WTC11 (cell line): ENCODE measurements at regions not wholly inside any gene's neighbourhood (a gene's known extent, or its start where the extent isn't known, plus 50 kb on each side); places are given as distances from the start of the nearest gene placed in this dataset.
"Not testable (repeated sequence)": the region's sequence is repeated elsewhere in the genome, so short reads cannot be mapped to it uniquely, and the experiment has no call there.

Experiments used
- ATAC-seq: fragments of 200-7000 bp; cut with Tn5 transposase; 2 replicates; pipeline ENCODE4 v1.10.0; 2021; ENCODE audit warnings: mild to moderate bottlenecking, moderate library complexity
- CTCF ChIA-PET: fragments of 300-600 bp; sonication (Branson Sonifier 250); formaldehyde crosslinking; loops from one replicate; lab custom pipeline; 2021; ENCODE audit warnings: antibody characterized with exemption; lab: Charles Lee
- POLR2A ChIA-PET: fragments of 350-600 bp; sonication (Branson Sonifier 250); formaldehyde crosslinking; loops from one replicate; lab custom pipeline; 2021; ENCODE audit warnings: antibody characterized with exemption; lab: Charles Lee
- DNase-seq: peaks from one replicate; pipeline ENCODE4 v3.0.0; 2021; ENCODE audit warnings: low spot score
- H3K27ac Mint-ChIP-seq: 2 replicates; pipeline ENCODE4 v1.8.0; 2021; ENCODE audit warnings: mixed read lengths
- H3K27me3 Mint-ChIP-seq: 2 replicates; pipeline ENCODE4 v1.8.0; 2021; ENCODE audit warnings: low read depth, mild to moderate bottlenecking, moderate library complexity, mixed read lengths
- H3K36me3 Mint-ChIP-seq: 2 replicates; pipeline ENCODE4 v1.8.0; 2021; ENCODE audit warnings: mixed read lengths
- H3K4me1 Mint-ChIP-seq: 2 replicates; pipeline ENCODE4 v1.8.0; 2022; ENCODE audit warnings: mixed read lengths
- H3K4me3 Mint-ChIP-seq: 2 replicates; pipeline ENCODE4 v1.8.0; 2021; ENCODE audit warnings: mild to moderate bottlenecking, moderate library complexity, mixed read lengths
- H3K9me3 Mint-ChIP-seq: 2 replicates; pipeline ENCODE4 v1.8.0; 2021; ENCODE audit warnings: mixed read lengths
- ATF2 ChIP-seq: sonication (generic); formaldehyde crosslinking; IDR thresholded peaks from 2 replicates; pipeline ENCODE4 v1.8.1; 2022; ENCODE audit warnings: low read depth, missing genetic modification reagents, borderline replicate concordance
- ATF6 ChIP-seq: sonication (generic); formaldehyde crosslinking; IDR thresholded peaks from 2 replicates; pipeline ENCODE4 v1.8.1; 2023; ENCODE audit warnings: mild to moderate bottlenecking, missing genetic modification reagents
- FOXJ3 ChIP-seq: sonication (generic); formaldehyde crosslinking; IDR thresholded peaks from 2 replicates; pipeline ENCODE4 v1.9.0; 2021; ENCODE audit warnings: missing genetic modification reagents, mild to moderate bottlenecking, borderline replicate concordance
- FOXP1 ChIP-seq: sonication (generic); formaldehyde crosslinking; IDR thresholded peaks from 2 replicates; pipeline ENCODE4 v1.8.0; 2022; ENCODE audit warnings: missing genetic modification reagents, mild to moderate bottlenecking, moderate library complexity, borderline replicate concordance
- GRHL2 ChIP-seq: fragments of 250-450 bp; sonication (Bioruptor Pico); IDR thresholded peaks from 2 replicates; pipeline ENCODE4 v1.8.0; 2022; ENCODE audit warnings: mild to moderate bottlenecking, moderate library complexity; ENCODE audit not compliant: insufficient replicate concordance, severe bottlenecking
- HMGA2 ChIP-seq: fragments of 250-450 bp; sonication (Bioruptor Pico); IDR thresholded peaks from 2 replicates; pipeline ENCODE4 v1.4.0; 2021; ENCODE audit warnings: mild to moderate bottlenecking, moderate library complexity
- IRF1 ChIP-seq: sonication (generic); formaldehyde crosslinking; IDR thresholded peaks from 2 replicates; pipeline ENCODE4 v1.8.0; 2023; ENCODE audit warnings: missing genetic modification reagents
- MXD4 ChIP-seq: fragments of 250-450 bp; sonication (Bioruptor Pico); IDR thresholded peaks from 2 replicates; pipeline ENCODE4 v1.8.0; 2021; ENCODE audit warnings: mild to moderate bottlenecking, moderate library complexity, borderline replicate concordance
- NR1H2 ChIP-seq: sonication (generic); formaldehyde crosslinking; IDR thresholded peaks from 2 replicates; pipeline ENCODE4 v1.9.0; 2021; ENCODE audit warnings: mild to moderate bottlenecking, moderate library complexity, missing genetic modification reagents
- NR3C1 ChIP-seq: sonication (generic); formaldehyde crosslinking; conservative IDR thresholded peaks from 2 replicates; pipeline ENCODE4 v1.8.1; 2023; ENCODE audit warnings: low read depth, mild to moderate bottlenecking, missing genetic modification reagents
- TEAD1 ChIP-seq: sonication (generic); formaldehyde crosslinking; IDR thresholded peaks from 2 replicates; pipeline ENCODE4 v1.8.0; 2022; ENCODE audit warnings: mild to moderate bottlenecking, missing genetic modification reagents
- ZBTB21 ChIP-seq: sonication (generic); formaldehyde crosslinking; IDR thresholded peaks from 2 replicates; pipeline ENCODE4 v1.8.1; 2023; ENCODE audit warnings: mild to moderate bottlenecking, missing genetic modification reagents, borderline replicate concordance
- ZNF138 ChIP-seq: sonication (generic); formaldehyde crosslinking; conservative IDR thresholded peaks from 2 replicates; pipeline ENCODE4 v1.8.1; 2022; ENCODE audit warnings: mild to moderate bottlenecking, moderate library complexity, missing genetic modification reagents
- ZNF263 ChIP-seq: sonication (generic); formaldehyde crosslinking; IDR thresholded peaks from 2 replicates; pipeline ENCODE4 v1.8.1; 2022; ENCODE audit warnings: low read depth, mild to moderate bottlenecking, moderate library complexity, missing genetic modification reagents
- ZNF317 ChIP-seq: sonication (generic); formaldehyde crosslinking; IDR thresholded peaks from 2 replicates; pipeline ENCODE4 v1.8.1; 2023; ENCODE audit warnings: low read depth, mild to moderate bottlenecking, moderate library complexity, missing genetic modification reagents, borderline replicate concordance
- ZNF396 ChIP-seq: fragments of 250-450 bp; sonication (Bioruptor Pico); IDR thresholded peaks from 2 replicates; pipeline ENCODE4 v1.8.0; 2021; ENCODE audit warnings: mild to moderate bottlenecking, moderate library complexity, borderline replicate concordance
- ZNF416 ChIP-seq: fragments of 250-450 bp; sonication (Bioruptor Pico); IDR thresholded peaks from 2 replicates; pipeline ENCODE4 v1.9.0; 2021; ENCODE audit warnings: mild to moderate bottlenecking, inconsistent platforms
- ZNF532 ChIP-seq: fragments of 250-450 bp; sonication (Bioruptor Pico); IDR thresholded peaks from 2 replicates; pipeline ENCODE4 v1.9.0; 2021; ENCODE audit warnings: mild to moderate bottlenecking, borderline replicate concordance

- no peaks in the 10 kb centered on the region for H3K4me1 Mint-ChIP-seq
- H3K27me3 Mint-ChIP-seq: no peaks in the 10 kb centered on the region
- no peak for ATAC-seq
- POLR2A ChIA-PET: no interaction called here
- DNase-seq: no peak
- peaks cover 10% of the 10 kb centered on the region for H3K9me3 Mint-ChIP-seq
- H3K4me3 Mint-ChIP-seq: no peak overlapping the region
- CTCF ChIA-PET: interaction anchor here (0.6 kb wide), 1 partner anchor 116 kb away, joined by 4 read pairs; no protein-coding TSS in a partner anchor
- H3K36me3 Mint-ChIP-seq: peaks cover 6% of the 10 kb centered on the region; the same call in 1 of the 2 replicates
- H3K27ac Mint-ChIP-seq: no peak overlapping the region
- TF ChIP-seq NR3C1 (CRISPR knock-in tag): no peak
- TF ChIP-seq ZNF317 (CRISPR knock-in tag): no peak
- no peak for TF ChIP-seq NR1H2 (CRISPR knock-in tag)
- TF ChIP-seq ATF2 (CRISPR knock-in tag): no peak
- TF ChIP-seq GRHL2: no peak
- no peak for TF ChIP-seq FOXJ3 (CRISPR knock-in tag)
- TF ChIP-seq ZNF138: no peak
- no peak for TF ChIP-seq ZNF416 (CRISPR knock-in tag)
Observed at GRCh38 chr11:97622795-97623194, 1233.0 kb downstream of the JRKL start.

GRCh38 chr11:97636741-97637140 is 1246.9 kb downstream of the JRKL start:
- Mint-ChIP-seq H3K4me3 (peak overlapping the region; percentile 52; the same call in 1 of the 2 replicates), H3K9me3 (peaks cover 31% of the 10 kb centered on the region), H3K4me1 (peaks cover 38% of the 10 kb centered on the region), H3K36me3 (peaks cover 34% of the 10 kb centered on the region), H3K27me3 (peaks cover 46% of the 10 kb centered on the region)
- TF ChIP-seq HMGA2 (CRISPR knock-in tag): 0 out of 2 replicates have a peak, but pooled peaks have one; percentile 59
- H3K27ac Mint-ChIP-seq, DNase-seq, POLR2A ChIA-PET, CTCF ChIA-PET, ATAC-seq: not testable (repeated sequence)

GRCh38 chr11:97637701-97638100 is 1247.9 kb downstream of the JRKL start:
- no peak overlapping the region for H3K4me3 Mint-ChIP-seq
- peaks cover 38% of the 10 kb centered on the region for H3K4me1 Mint-ChIP-seq
- peaks cover 35% of the 10 kb centered on the region for H3K9me3 Mint-ChIP-seq
- H3K27me3 Mint-ChIP-seq: peaks cover 46% of the 10 kb centered on the region
- ChIA-PET POLR2A (no interaction called here), CTCF (no interaction called here)
- peaks cover 36% of the 10 kb centered on the region for H3K36me3 Mint-ChIP-seq
- no peak for DNase-seq
- ATAC-seq: no peak
- TF ChIP-seq ZNF416 (CRISPR knock-in tag) (no peak), FOXP1 (no peak), MXD4 (CRISPR knock-in tag) (no peak), ZNF263 (no peak), ZNF396 (no peak), ZNF532 (CRISPR knock-in tag) (no peak), IRF1 (CRISPR knock-in tag) (no peak), ATF6 (CRISPR knock-in tag) (no peak), ZBTB21 (no peak), TEAD1 (CRISPR knock-in tag) (no peak)
- no peak overlapping the region for H3K27ac Mint-ChIP-seq
